ENCODE measurements at regions not wholly inside any gene's neighbourhood (a gene's known extent, or its start where the extent isn't known, plus 50 kb on each side); places are given as distances from the start of the nearest gene placed in this dataset.

GRCh38 chr5:26691486-26691885 is 346.9 kb downstream of the CDH9 start:
- DNase-seq (ENCODE audit: low read depth, low spot score) (no peak), ATAC-seq (no peak), FAIRE-seq (no peak)
- RAD21 ChIA-PET (ENCODE audit: unreplicated experiment): interaction anchor here (1.2 kb wide), 1 partner anchor 15 kb away, joined by 3 read pairs; no protein-coding TSS in a partner anchor
- Histone ChIP-seq H3K27ac (ENCODE audit: control insufficient read depth, insufficient read depth) (no peak overlapping the region), H2AFZ (ENCODE audit: control insufficient read depth, low read depth, low read length) (no peak overlapping the region), H3K4me2 (ENCODE audit: control insufficient read depth, insufficient read depth) (no peak overlapping the region), H4K20me1 (ENCODE audit: control insufficient read depth, insufficient read depth) (no peaks in the 10 kb centered on the region), H3K79me2 (ENCODE audit: control insufficient read depth, insufficient read depth, low read length) (no peaks in the 10 kb centered on the region), H3K4me1 (ENCODE audit: control insufficient read depth, insufficient read depth, low read length) (no peaks in the 10 kb centered on the region), H3K4me3 (no peak overlapping the region), H3K9ac (ENCODE audit: control insufficient read depth, insufficient read depth, low read length) (no peak overlapping the region), H3K9me3 (replicated peaks; ENCODE audit: control insufficient read depth, insufficient read depth, low read length) (no peaks in the 10 kb centered on the region), H3K27me3 (replicated peaks in 1 of 2; ENCODE audit: control insufficient read depth in 2 of 2, insufficient read depth in 2 of 2, low read length in 1 of 2) (no peaks in the 10 kb centered on the region), H3K36me3 (ENCODE audit: control insufficient read depth in 2 of 2, insufficient read depth in 2 of 2, low read length in 1 of 2) (no peaks in the 10 kb centered on the region)
- in situ Hi-C loops (cut with MboI): no loop called here
- SMC1A ChIA-PET (ENCODE audit: uncharacterized antibody, unreplicated experiment): interaction anchor here (0.7 to 1.3 kb wide), 4 partner anchors 8 to 68 kb away, joined by 3 to 6 read pairs (median 4); no protein-coding TSS in a partner anchor
- intact Hi-C loops (cut with micrococcal nuclease; ENCODE audit: unreplicated experiment): no loop called here
- CTCF ChIA-PET: interaction anchor here (1.8 to 3.2 kb wide), 2 partner anchors 9 to 208 kb away, joined by 5 to 20 read pairs; no protein-coding TSS in a partner anchor
- no TSS peak for BruUV-seq (replicated peaks)
- POLR2A ChIA-PET: no interaction called here
- no peak for TF ChIP-seq CEBPZ (IDR thresholded peaks at IDR 0.05; ENCODE audit: low read depth, low read length)
- TF ChIP-seq BRCA1 (IDR thresholded peaks at IDR 0.05; ENCODE audit: low read depth, low read length): no peak
- no peak for TF ChIP-seq MLLT1 (IDR thresholded peaks at IDR 0.05)
- TF ChIP-seq ZZZ3 (IDR thresholded peaks at IDR 0.05; ENCODE audit: control insufficient read depth, insufficient read length, low read depth): no peak
- TF ChIP-seq MTA3 (IDR thresholded peaks at IDR 0.05; ENCODE audit: borderline replicate concordance, low read length): no peak
- no peak for TF ChIP-seq CREM (IDR thresholded peaks at IDR 0.05; ENCODE audit: low read depth)
- no peak for TF ChIP-seq CHD1 (IDR thresholded peaks at IDR 0.05; ENCODE audit: low read depth, low read length)
- TF ChIP-seq, protein P1, sequence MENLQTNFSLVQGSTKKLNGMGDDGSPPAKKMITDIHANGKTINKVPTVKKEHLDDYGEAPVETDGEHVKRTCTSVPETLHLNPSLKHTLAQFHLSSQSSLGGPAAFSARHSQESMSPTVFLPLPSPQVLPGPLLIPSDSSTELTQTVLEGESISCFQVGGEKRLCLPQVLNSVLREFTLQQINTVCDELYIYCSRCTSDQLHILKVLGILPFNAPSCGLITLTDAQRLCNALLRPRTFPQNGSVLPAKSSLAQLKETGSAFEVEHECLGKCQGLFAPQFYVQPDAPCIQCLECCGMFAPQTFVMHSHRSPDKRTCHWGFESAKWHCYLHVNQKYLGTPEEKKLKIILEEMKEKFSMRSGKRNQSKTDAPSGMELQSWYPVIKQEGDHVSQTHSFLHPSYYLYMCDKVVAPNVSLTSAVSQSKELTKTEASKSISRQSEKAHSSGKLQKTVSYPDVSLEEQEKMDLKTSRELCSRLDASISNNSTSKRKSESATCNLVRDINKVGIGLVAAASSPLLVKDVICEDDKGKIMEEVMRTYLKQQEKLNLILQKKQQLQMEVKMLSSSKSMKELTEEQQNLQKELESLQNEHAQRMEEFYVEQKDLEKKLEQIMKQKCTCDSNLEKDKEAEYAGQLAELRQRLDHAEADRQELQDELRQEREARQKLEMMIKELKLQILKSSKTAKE (IDR thresholded peaks at IDR 0.05; ENCODE audit: low read depth, poor library complexity, severe bottlenecking): no peak
- TF ChIP-seq POLR2A (IDR thresholded peaks at IDR 0.05; ENCODE audit: low read depth, low read length): no peak
- TF ChIP-seq, protein P2, sequence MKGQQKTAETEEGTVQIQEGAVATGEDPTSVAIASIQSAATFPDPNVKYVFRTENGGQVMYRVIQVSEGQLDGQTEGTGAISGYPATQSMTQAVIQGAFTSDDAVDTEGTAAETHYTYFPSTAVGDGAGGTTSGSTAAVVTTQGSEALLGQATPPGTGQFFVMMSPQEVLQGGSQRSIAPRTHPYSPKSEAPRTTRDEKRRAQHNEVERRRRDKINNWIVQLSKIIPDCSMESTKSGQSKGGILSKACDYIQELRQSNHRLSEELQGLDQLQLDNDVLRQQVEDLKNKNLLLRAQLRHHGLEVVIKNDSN (IDR thresholded peaks at IDR 0.05; ENCODE audit: borderline replicate concordance, extremely low read length, insufficient read depth, low read depth, low read length): no peak
- TF ChIP-seq, protein P3, sequence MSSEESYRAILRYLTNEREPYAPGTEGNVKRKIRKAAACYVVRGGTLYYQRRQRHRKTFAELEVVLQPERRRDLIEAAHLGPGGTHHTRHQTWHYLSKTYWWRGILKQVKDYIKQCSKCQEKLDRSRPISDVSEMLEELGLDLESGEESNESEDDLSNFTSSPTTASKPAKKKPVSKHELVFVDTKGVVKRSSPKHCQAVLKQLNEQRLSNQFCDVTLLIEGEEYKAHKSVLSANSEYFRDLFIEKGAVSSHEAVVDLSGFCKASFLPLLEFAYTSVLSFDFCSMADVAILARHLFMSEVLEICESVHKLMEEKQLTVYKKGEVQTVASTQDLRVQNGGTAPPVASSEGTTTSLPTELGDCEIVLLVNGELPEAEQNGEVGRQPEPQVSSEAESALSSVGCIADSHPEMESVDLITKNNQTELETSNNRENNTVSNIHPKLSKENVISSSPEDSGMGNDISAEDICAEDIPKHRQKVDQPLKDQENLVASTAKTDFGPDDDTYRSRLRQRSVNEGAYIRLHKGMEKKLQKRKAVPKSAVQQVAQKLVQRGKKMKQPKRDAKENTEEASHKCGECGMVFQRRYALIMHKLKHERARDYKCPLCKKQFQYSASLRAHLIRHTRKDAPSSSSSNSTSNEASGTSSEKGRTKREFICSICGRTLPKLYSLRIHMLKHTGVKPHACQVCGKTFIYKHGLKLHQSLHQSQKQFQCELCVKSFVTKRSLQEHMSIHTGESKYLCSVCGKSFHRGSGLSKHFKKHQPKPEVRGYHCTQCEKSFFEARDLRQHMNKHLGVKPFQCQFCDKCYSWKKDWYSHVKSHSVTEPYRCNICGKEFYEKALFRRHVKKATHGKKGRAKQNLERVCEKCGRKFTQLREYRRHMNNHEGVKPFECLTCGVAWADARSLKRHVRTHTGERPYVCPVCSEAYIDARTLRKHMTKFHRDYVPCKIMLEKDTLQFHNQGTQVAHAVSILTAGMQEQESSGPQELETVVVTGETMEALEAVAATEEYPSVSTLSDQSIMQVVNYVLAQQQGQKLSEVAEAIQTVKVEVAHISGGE (CRISPR knock-in tag; IDR thresholded peaks at IDR 0.05): no peak
- TF ChIP-seq MEF2A (IDR thresholded peaks at IDR 0.05; ENCODE audit: insufficient read depth, low read depth, low read length): no peak
